Body of pancreas (tissue), 4 donors: ENCODE measurements at regions not wholly inside any gene's neighbourhood (a gene's known extent, or its start where the extent isn't known, plus 50 kb on each side); places are given as distances from the start of the nearest gene placed in this dataset.
"Not testable (repeated sequence)": the region's sequence is repeated elsewhere in the genome, so short reads cannot be mapped to it uniquely, and the experiment has no call there.

Source experiments
- CTCF ChIP-seq, 7 experiments: fragments of 450-650 bp in 4 of 7; fragments of 200-600 bp in 3 of 7; sonication (generic) in 3 of 7; IDR thresholded peaks; one replicate each; pipeline ENCODE4 v1.5.1; 2016 to 2019; ENCODE audit warnings: antibody characterized with exemption in 7 of 7
- POLR2A ChIP-seq, 3 donors: fragments of 450-650 bp; IDR thresholded peaks; one replicate each; pipeline ENCODE4 v1.6.1; 2016; ENCODE audit warnings: antibody characterized with exemption in 3 of 3, mild to moderate bottlenecking in 2 of 3

- not testable (repeated sequence) for TF ChIP-seq POLR2A, CTCF (IDR thresholded peaks at IDR 0.05)
Observed at GRCh38 chr11:97922933-97923332, 1097.8 kb upstream of the CNTN5 start.
